ENCODE measurements at regions not wholly inside any gene's neighbourhood (a gene's known extent, or its start where the extent isn't known, plus 50 kb on each side); places are given as distances from the start of the nearest gene placed in this dataset.

DNA sequence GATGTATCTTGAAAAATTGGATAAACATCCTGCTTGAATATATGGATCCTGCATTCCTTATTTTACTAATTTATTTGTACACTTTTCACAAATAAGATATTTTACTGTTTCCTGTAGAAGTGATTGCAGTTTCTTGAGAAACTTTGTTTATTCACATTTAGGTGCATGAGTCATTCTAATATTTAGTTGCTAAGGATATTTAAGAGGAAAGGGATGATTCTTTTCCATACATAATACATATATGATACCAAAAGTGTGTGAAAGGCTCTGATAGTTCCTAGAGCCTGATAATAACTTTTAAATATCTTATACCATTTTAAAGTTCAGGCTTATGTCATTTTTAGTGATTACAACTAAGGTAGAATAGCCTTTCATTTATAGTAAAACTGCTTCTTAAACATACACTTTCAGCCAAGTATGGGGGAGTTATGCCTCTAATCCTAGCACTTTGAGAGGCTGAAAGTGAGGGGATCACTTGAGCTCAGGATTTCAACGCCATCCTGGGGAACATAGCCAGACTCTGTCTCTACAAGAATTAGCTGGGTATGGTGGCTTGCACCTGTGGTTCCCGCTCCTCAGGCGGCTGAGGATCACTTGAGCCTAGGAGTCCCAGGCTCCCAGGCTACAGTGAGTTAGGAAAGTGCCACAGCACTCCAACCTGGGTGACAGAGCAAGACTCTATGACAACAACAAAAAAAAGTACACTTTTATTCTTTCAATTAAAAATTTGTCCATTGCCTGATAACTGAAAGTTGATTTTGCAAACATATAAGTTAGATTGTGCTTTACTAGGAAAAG lies 262.6 kb upstream of the LRIG3 start:
- Histone ChIP-seq H3K9me3 (replicated peaks in 1 of 3) (no peaks in the 10 kb centered on the region), H3K4me1 (replicated peaks in 1 of 2) (no peaks in the 10 kb centered on the region), H3K27ac (no peak overlapping the region), H3K27me3 (no peaks in the 10 kb centered on the region), H3K4me3 (no peak overlapping the region), H3K36me3 (replicated peaks in 1 of 2) (no peaks in the 10 kb centered on the region)
- DNase-seq: no peak
- intact Hi-C loops (cut with DNase I): no loop called here
- TF ChIP-seq POLR2A (IDR thresholded peaks at IDR 0.05): no peak
- TF ChIP-seq, protein P1, sequence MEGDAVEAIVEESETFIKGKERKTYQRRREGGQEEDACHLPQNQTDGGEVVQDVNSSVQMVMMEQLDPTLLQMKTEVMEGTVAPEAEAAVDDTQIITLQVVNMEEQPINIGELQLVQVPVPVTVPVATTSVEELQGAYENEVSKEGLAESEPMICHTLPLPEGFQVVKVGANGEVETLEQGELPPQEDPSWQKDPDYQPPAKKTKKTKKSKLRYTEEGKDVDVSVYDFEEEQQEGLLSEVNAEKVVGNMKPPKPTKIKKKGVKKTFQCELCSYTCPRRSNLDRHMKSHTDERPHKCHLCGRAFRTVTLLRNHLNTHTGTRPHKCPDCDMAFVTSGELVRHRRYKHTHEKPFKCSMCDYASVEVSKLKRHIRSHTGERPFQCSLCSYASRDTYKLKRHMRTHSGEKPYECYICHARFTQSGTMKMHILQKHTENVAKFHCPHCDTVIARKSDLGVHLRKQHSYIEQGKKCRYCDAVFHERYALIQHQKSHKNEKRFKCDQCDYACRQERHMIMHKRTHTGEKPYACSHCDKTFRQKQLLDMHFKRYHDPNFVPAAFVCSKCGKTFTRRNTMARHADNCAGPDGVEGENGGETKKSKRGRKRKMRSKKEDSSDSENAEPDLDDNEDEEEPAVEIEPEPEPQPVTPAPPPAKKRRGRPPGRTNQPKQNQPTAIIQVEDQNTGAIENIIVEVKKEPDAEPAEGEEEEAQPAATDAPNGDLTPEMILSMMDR (IDR thresholded peaks at IDR 0.05): no peak
- 79 to 91% (median 87%) methylated on average over 3 of the region's 3 CpGs for WGBS, 4 donors

DNA sequence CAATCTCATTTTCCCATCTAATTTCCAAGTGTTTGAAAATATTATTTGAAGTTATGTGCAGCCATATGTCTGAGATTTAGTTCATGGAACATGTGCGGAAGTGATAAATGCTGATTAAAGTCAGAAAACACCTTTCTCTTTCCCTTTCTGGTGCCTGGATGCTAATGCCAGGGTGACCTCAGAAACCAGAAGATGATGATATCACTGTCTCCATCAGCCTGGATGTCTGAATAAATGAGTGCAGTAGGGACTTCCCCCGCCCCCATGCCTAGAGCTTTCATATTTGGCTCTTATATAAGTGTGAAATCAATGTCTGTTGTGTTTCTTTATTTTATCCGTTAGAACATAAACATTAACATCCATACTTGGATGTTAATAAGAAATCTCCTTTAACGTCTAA lies 261.9 kb upstream of the LRIG3 start:
- Histone ChIP-seq H3K27me3 (no peaks in the 10 kb centered on the region), H3K4me3 (no peak overlapping the region), H3K4me1 (replicated peaks in 1 of 2) (no peaks in the 10 kb centered on the region), H3K27ac (no peak overlapping the region), H3K9me3 (replicated peaks in 1 of 3) (no peaks in the 10 kb centered on the region), H3K36me3 (replicated peaks in 1 of 2) (no peaks in the 10 kb centered on the region)
- DNase-seq: no peak
- 61 to 78% (median 70%) methylated on average over 4 of the region's 4 CpGs for WGBS, 4 donors
- TF ChIP-seq, protein P1 (IDR thresholded peaks at IDR 0.05): no peak
- TF ChIP-seq POLR2A (IDR thresholded peaks at IDR 0.05): no peak
- intact Hi-C loops (cut with DNase I): no loop called here

DNA sequence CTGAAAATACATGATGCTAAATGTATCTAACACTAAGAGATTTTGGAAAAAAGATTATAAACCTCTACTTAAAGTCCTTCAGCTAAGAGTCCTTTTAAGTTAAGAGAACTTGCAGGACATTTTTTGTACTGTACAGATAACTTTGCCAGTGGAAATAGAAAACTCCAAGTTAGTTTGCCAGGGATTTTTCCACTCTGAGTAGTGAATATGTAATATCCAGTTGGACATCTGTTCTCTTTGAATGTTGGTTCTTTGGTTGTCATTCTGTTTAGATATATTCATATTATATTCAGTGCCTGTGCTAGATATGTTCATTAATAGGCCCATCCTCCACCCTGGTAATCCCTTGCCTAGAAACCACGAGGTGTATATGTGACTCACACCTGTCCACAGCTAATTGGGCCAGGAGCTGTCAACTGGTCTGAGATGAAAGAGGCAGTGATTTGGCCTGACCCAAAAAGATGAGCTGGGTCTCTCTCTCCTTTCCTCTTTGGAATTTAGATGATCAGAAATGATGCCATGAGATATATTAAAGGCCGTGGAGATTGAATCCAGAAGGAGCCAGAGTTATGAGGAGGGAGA lies 261.0 kb upstream of the LRIG3 start:
- Histone ChIP-seq H3K27ac (no peak overlapping the region), H3K4me1 (replicated peaks in 1 of 2) (no peaks in the 10 kb centered on the region), H3K36me3 (replicated peaks in 1 of 2) (no peaks in the 10 kb centered on the region), H3K4me3 (no peak overlapping the region), H3K27me3 (no peaks in the 10 kb centered on the region), H3K9me3 (replicated peaks in 1 of 3) (no peaks in the 10 kb centered on the region)
- TF ChIP-seq, protein P1 (IDR thresholded peaks at IDR 0.05): no peak
- TF ChIP-seq POLR2A (IDR thresholded peaks at IDR 0.05): no peak
- no peak for DNase-seq
- WGBS, 4 donors: 44 to 88% (median 82%) methylated on average over 2 of the region's 2 CpGs
- intact Hi-C loops (cut with DNase I): no loop called here

DNA sequence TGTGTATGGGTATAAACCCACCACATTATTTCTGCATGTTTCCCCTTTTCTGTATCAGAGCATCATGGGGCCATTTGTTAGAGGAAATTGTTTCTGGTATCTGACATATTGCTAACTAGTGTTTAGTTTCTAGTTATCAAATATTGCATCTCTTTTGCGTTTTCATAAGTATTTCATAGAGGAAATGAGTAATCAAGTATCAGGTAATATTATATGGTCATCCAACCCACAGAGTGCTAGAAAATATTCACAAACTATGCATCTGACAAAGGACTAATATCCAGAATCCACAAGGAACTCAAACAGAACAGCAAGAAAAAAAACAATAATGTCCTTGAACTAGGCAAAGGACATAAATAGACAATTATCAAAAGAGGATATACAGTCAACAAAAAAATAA lies 258.9 kb upstream of the LRIG3 start:
- WGBS, 4 donors: 59 to 77% (median 70%) methylated on average over 1 of the region's 1 CpG
- no peak for DNase-seq
- TF ChIP-seq, protein P1 (IDR thresholded peaks at IDR 0.05): no peak
- TF ChIP-seq POLR2A (IDR thresholded peaks at IDR 0.05): no peak
- Histone ChIP-seq H3K36me3 (replicated peaks in 1 of 2) (no peaks in the 10 kb centered on the region), H3K27me3 (no peaks in the 10 kb centered on the region), H3K4me3 (no peak overlapping the region), H3K4me1 (replicated peaks in 1 of 2) (no peaks in the 10 kb centered on the region), H3K27ac (no peak overlapping the region), H3K9me3 (replicated peaks in 1 of 3) (no peaks in the 10 kb centered on the region)
- intact Hi-C loops (cut with DNase I): no loop called here
